ENCODE measurements at regions not wholly inside any gene's neighbourhood (a gene's known extent, or its start where the extent isn't known, plus 50 kb on each side); places are given as distances from the start of the nearest gene placed in this dataset.

- Histone ChIP-seq H3K27ac (no peak overlapping the region), H3K4me1 (replicated peaks in 1 of 2) (peaks cover 0 to under 1% of the 10 kb centered on the region in 2 donors), H3K4me3 (no peak overlapping the region)
- peak in 5 of 8 experiments; percentile 26 to 98 (median 92) for ATAC-seq (replicated peaks in 6 of 8)
- in situ Hi-C loops (cut with MboI; ENCODE audit: low pct_unique_long_range_greater_than_20kb in 2 of 9, low sequenced_read_pairs in 9 of 9, unreplicated experiment in 9 of 9): loop anchor here in 1 of 9 experiments (25.0 kb wide), 1 partner anchor 687 kb away; no protein-coding TSS in a partner anchor
- 12 to 97% (median 86%) methylated on average over 2 to 8 of the region's 8 CpGs; no CpG with 5 or more reads in 1 of the 10 experiments for WGBS, 10 experiments
Observed at GRCh38 chr7:17674166-17674942, 265.9 kb downstream of the SNX13 start.

DNA sequence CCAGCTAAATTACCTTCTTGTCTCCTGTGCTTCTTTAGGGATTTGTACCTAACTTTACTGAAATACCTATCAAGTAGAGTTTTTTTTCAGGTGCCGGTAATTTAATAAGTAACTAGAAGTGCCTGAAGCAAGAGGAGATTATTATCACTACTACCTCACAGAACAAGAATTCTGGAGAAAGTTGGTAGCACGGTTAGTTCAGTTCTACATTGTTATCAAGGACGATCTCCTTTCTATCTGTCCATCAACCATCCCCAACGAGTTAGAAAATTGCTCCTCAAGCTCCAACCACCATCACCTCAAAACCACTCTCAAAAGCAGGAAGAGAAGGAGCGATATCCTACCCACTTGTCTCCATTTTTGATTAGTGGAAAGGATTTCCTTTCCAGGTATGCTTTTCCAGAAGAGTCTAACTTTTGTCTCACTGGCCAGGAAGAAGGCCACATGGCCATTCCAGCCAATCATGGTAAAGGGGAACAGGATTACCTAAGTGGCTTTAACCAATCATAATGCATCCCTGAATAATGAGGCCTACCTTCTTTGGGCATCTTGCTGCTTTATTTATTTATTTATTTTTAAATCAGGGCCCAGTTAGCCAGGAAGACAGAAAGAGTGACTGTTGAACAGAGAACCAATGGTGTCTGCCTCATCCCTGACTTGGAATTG is 265.2 kb downstream of the SNX13 start:
- no peak overlapping the region for H3K4me3 ChIP-seq
- in situ Hi-C loops (cut with MboI; ENCODE audit: low pct_unique_long_range_greater_than_20kb in 2 of 9, low sequenced_read_pairs in 9 of 9, unreplicated experiment in 9 of 9): loop anchor here in 2 of 9 experiments (25.0 kb wide), 2 partner anchors 662 to 688 kb away; no protein-coding TSS in a partner anchor
- ATAC-seq (replicated peaks in 6 of 8): no peak
- 75 to 100% (median 88%) methylated on average over 1 to 5 of the region's 5 CpGs for WGBS, 10 experiments
- H3K4me1 ChIP-seq (replicated peaks in 1 of 2): peaks cover 0 to 7% of the 10 kb centered on the region in 2 donors
- no peak overlapping the region for H3K27ac ChIP-seq

GRCh38 chr7:17677408-17677807 is 262.9 kb downstream of the SNX13 start:
- in situ Hi-C loops (cut with MboI; ENCODE audit: low pct_unique_long_range_greater_than_20kb in 2 of 9, low sequenced_read_pairs in 9 of 9, unreplicated experiment in 9 of 9): loop anchor here in 1 of 9 experiments (25.0 kb wide), 1 partner anchor 660 kb away; no protein-coding TSS in a partner anchor
- H3K27ac ChIP-seq: no peak overlapping the region
- no peak for ATAC-seq (replicated peaks in 6 of 8)
- no peak overlapping the region for H3K4me3 ChIP-seq
- 15 to 100% (median 80%) methylated on average over 1 to 2 of the region's 2 CpGs; no CpG with 5 or more reads in 2 of the 10 experiments for WGBS, 10 experiments
- peaks cover 1 to 10% of the 10 kb centered on the region in 2 donors for H3K4me1 ChIP-seq (replicated peaks in 1 of 2)

- no peak for ATAC-seq (replicated peaks in 6 of 8)
- H3K4me1 ChIP-seq (replicated peaks in 1 of 2): peaks cover 5 to 10% of the 10 kb centered on the region in 2 donors
- H3K27ac ChIP-seq: no peak overlapping the region
- 50 to 100% (median 100%) methylated on average over 1 to 2 of the region's 2 CpGs; no CpG with 5 or more reads in 1 of the 10 experiments for WGBS, 10 experiments
- no peak overlapping the region for H3K4me3 ChIP-seq
- in situ Hi-C loops (cut with MboI; ENCODE audit: low pct_unique_long_range_greater_than_20kb in 2 of 9, low sequenced_read_pairs in 9 of 9, unreplicated experiment in 9 of 9): loop anchor here in 1 of 9 experiments (25.0 kb wide), 1 partner anchor 658 kb away; no protein-coding TSS in a partner anchor
Observed at GRCh38 chr7:17678896-17679295, 261.4 kb downstream of the SNX13 start.

GRCh38 chr7:17679458-17679857 is 260.8 kb downstream of the SNX13 start:
- Histone ChIP-seq H3K27ac (no peak overlapping the region), H3K4me1 (replicated peaks in 1 of 2) (peaks cover 5 to 10% of the 10 kb centered on the region in 2 donors), H3K4me3 (no peak overlapping the region)
- WGBS, 10 experiments: 13 to 100% (median 43%) methylated on average over 1 to 4 of the region's 4 CpGs; no CpG with 5 or more reads in 1 of the 10 experiments
- in situ Hi-C loops (cut with MboI; ENCODE audit: low pct_unique_long_range_greater_than_20kb in 2 of 9, low sequenced_read_pairs in 9 of 9, unreplicated experiment in 9 of 9): loop anchor here in 1 of 9 experiments (25.0 kb wide), 1 partner anchor 658 kb away; no protein-coding TSS in a partner anchor
- ATAC-seq (replicated peaks in 6 of 8): peak in 7 of 8 experiments; percentile 32 to 72 (median 64)

- 6 to 74% (median 52%) methylated on average over 1 to 5 of the region's 6 CpGs; no CpG with 5 or more reads in 2 of the 10 experiments for WGBS, 10 experiments
- ATAC-seq (replicated peaks in 6 of 8): peak in 3 of 8 experiments; percentile 10 to 58 (median 47)
- Histone ChIP-seq H3K4me1 (replicated peaks in 1 of 2) (peaks cover 5 to 10% of the 10 kb centered on the region in 2 donors), H3K27ac (no peak overlapping the region), H3K4me3 (no peak overlapping the region)
- in situ Hi-C loops (cut with MboI; ENCODE audit: low pct_unique_long_range_greater_than_20kb in 2 of 9, low sequenced_read_pairs in 9 of 9, unreplicated experiment in 9 of 9): loop anchor here in 1 of 9 experiments (25.0 kb wide), 1 partner anchor 657 kb away; no protein-coding TSS in a partner anchor
Observed at GRCh38 chr7:17680026-17680425, 260.3 kb downstream of the SNX13 start.

- ATAC-seq (replicated peaks in 6 of 8): peak in 4 of 8 experiments; percentile 18 to 49 (median 36)
- Histone ChIP-seq H3K27ac (no peak overlapping the region), H3K4me3 (no peak overlapping the region), H3K4me1 (replicated peaks in 1 of 2) (peaks cover 5 to 10% of the 10 kb centered on the region in 2 donors)
- 0 to 100% (median 32%) methylated on average over 1 to 5 of the region's 5 CpGs; no CpG with 5 or more reads in 1 of the 10 experiments for WGBS, 10 experiments
- in situ Hi-C loops (cut with MboI; ENCODE audit: low pct_unique_long_range_greater_than_20kb in 2 of 9, low sequenced_read_pairs in 9 of 9, unreplicated experiment in 9 of 9): loop anchor here in 1 of 9 experiments (25.0 kb wide), 1 partner anchor 656 kb away; no protein-coding TSS in a partner anchor
Observed at GRCh38 chr7:17680943-17681351, 259.3 kb downstream of the SNX13 start.

- in situ Hi-C loops (cut with MboI; ENCODE audit: low pct_unique_long_range_greater_than_20kb in 2 of 9, low sequenced_read_pairs in 9 of 9, unreplicated experiment in 9 of 9): loop anchor here in 1 of 9 experiments (25.0 kb wide), 1 partner anchor 655 kb away; no protein-coding TSS in a partner anchor
- 7 to 100% (median 82%) methylated on average over 1 to 4 of the region's 4 CpGs; no CpG with 5 or more reads in 3 of the 10 experiments for WGBS, 10 experiments
- no peak for ATAC-seq (replicated peaks in 6 of 8)
- no peak overlapping the region for H3K4me3 ChIP-seq
- H3K4me1 ChIP-seq (replicated peaks in 1 of 2): peaks cover 5 to 10% of the 10 kb centered on the region in 2 donors
- no peak overlapping the region for H3K27ac ChIP-seq
Observed at GRCh38 chr7:17681965-17682364, 258.3 kb downstream of the SNX13 start.

- Histone ChIP-seq H3K27ac (no peak overlapping the region), H3K4me1 (replicated peaks in 1 of 2) (peaks cover 5 to 10% of the 10 kb centered on the region in 2 donors), H3K4me3 (no peak overlapping the region)
- in situ Hi-C loops (cut with MboI; ENCODE audit: low pct_unique_long_range_greater_than_20kb in 2 of 9, low sequenced_read_pairs in 9 of 9, unreplicated experiment in 9 of 9): loop anchor here in 1 of 9 experiments (25.0 kb wide), 1 partner anchor 655 kb away; no protein-coding TSS in a partner anchor
- peak in 5 of 8 experiments; percentile 59 to 85 (median 82) for ATAC-seq (replicated peaks in 6 of 8)
- 13 to 100% (median 75%) methylated on average over 1 to 3 of the region's 3 CpGs; no CpG with 5 or more reads in 1 of the 10 experiments for WGBS, 10 experiments
Observed at GRCh38 chr7:17682586-17682985, 257.7 kb downstream of the SNX13 start.

DNA sequence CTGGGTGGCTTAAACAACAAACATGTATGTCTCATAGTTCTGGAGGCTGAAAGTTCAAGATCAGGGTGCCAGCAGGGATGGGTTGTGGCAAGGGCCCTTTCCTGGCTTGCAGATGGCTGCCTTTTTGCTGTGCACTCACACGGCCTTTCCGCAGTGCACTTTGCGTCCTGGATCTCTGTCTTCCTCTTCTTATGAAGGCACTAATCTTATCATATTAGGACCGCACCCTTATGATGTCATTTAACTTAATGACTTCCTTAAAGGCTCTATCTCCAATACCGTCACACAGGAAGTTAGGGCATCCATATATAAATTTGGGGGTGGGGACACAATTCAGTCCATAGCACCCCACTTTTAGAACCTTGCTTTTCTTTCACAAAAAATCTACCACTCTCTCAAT is 255.2 kb downstream of the SNX13 start:
- in situ Hi-C loops (cut with MboI; ENCODE audit: low pct_unique_long_range_greater_than_20kb in 2 of 9, low sequenced_read_pairs in 9 of 9, unreplicated experiment in 9 of 9): loop anchor here in 1 of 9 experiments (25.0 kb wide), 1 partner anchor 652 kb away; no protein-coding TSS in a partner anchor
- 88 to 100% (median 95%) methylated on average over 1 to 5 of the region's 5 CpGs; no CpG with 5 or more reads in 2 of the 10 experiments for WGBS, 10 experiments
- no peak overlapping the region for H3K4me3 ChIP-seq
- ATAC-seq (replicated peaks in 6 of 8): no peak
- peaks cover 4 to 5% of the 10 kb centered on the region in 2 donors for H3K4me1 ChIP-seq (replicated peaks in 1 of 2)
- H3K27ac ChIP-seq: no peak overlapping the region

DNA sequence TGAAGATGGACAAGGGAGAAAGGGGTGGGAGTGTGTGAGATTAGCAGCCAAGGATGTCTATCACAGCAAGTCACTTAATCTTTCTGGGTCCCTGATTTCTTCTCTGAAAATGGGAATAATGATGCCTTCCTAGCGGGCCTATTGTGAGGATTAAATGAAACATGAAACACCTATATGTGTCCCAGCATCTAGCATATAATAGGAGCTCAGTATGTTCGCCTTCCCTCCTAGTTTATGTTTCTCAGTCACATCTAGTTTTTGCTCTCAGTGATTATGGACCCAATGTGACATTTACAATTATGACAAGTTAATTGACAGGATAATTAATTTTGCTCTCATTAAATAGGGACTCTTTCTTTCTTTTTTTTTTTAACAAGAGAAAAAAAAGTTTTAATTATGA is 252.9 kb downstream of the SNX13 start:
- in situ Hi-C loops (cut with MboI; ENCODE audit: low pct_unique_long_range_greater_than_20kb in 2 of 9, low sequenced_read_pairs in 9 of 9, unreplicated experiment in 9 of 9): loop anchor here in 1 of 9 experiments (25.0 kb wide), 1 partner anchor 650 kb away; no protein-coding TSS in a partner anchor
- ATAC-seq (replicated peaks in 6 of 8): no peak
- Histone ChIP-seq H3K27ac (no peak overlapping the region), H3K4me3 (no peak overlapping the region), H3K4me1 (replicated peaks in 1 of 2) (peaks cover 0 to 5% of the 10 kb centered on the region in 2 donors)
- WGBS, 10 experiments: 39 to 100% (median 75%) methylated on average over 1 to 2 of the region's 2 CpGs; no CpG with 5 or more reads in 1 of the 10 experiments

- Histone ChIP-seq H3K4me1 (replicated peaks in 1 of 2) (no peaks in the 10 kb centered on the region), H3K4me3 (no peak overlapping the region), H3K27ac (no peak overlapping the region)
- 44 to 100% (median 73%) methylated on average over 1 to 5 of the region's 5 CpGs for WGBS, 10 experiments
- in situ Hi-C loops (cut with MboI; ENCODE audit: low pct_unique_long_range_greater_than_20kb in 2 of 9, low sequenced_read_pairs in 9 of 9, unreplicated experiment in 9 of 9): loop anchor here in 1 of 9 experiments (25.0 kb wide), 1 partner anchor 648 kb away; no protein-coding TSS in a partner anchor
- no peak for ATAC-seq (replicated peaks in 6 of 8)
Observed at GRCh38 chr7:17689361-17689902, 250.9 kb downstream of the SNX13 start.
